ENCODE measurements at regions not wholly inside any gene's neighbourhood (a gene's known extent, or its start where the extent isn't known, plus 50 kb on each side); places are given as distances from the start of the nearest gene placed in this dataset.

- TF ChIP-seq POLR2A (IDR thresholded peaks at IDR 0.05) (no peak), CTCF (IDR thresholded peaks at IDR 0.05) (no peak), POLR2AphosphoS5 (IDR thresholded peaks at IDR 0.05) (no peak), EP300 (IDR thresholded peaks at IDR 0.05) (no peak)
Measured at GRCh38 chr20:39492223-39492797, 530.2 kb downstream of the DHX35 start.

Measured in sigmoid colon (tissue), 4 donors.